ENCODE measurements at regions not wholly inside any gene's neighbourhood (a gene's known extent, or its start where the extent isn't known, plus 50 kb on each side); places are given as distances from the start of the nearest gene placed in this dataset.

- in situ Hi-C loops (cut with HindIII; ENCODE audit: extremely low pct_ligation_motif_present, low pct_unique_long_range_greater_than_20kb), result no loop called here
- no peaks in the 10 kb centered on the region for H4K20me1 ChIP-seq (ENCODE audit: insufficient read depth, low read length)
- POLR2A ChIA-PET, result no interaction called here
- no peak for FAIRE-seq
- H3K79me2 ChIP-seq (ENCODE audit: insufficient read depth, low read length), result no peaks in the 10 kb centered on the region
- WGBS (ENCODE audit: low lambda C conversion rate), result 6% methylated on average over 2 of the region's 2 CpGs
- ATAC-seq, result no peak
- H3K4me2 ChIP-seq (ENCODE audit: low read depth, low read length), result no peak overlapping the region
- BruUV-seq (replicated peaks), result no TSS peak
- TF ChIP-seq RFX1 (IDR thresholded peaks at IDR 0.05), result no peak
- no peak for TF ChIP-seq PCBP1 (IDR thresholded peaks at IDR 0.05; ENCODE audit: borderline replicate concordance, low read depth, low read length)
- no peak for TF ChIP-seq ZNF251 (CRISPR knock-in tag; IDR thresholded peaks at IDR 0.05)
- no peak for TF ChIP-seq RCOR2 (CRISPR knock-in tag; IDR thresholded peaks at IDR 0.05)
- no peak for TF ChIP-seq MAFK (conservative IDR thresholded peaks at IDR 0.05 in 1 of 2, IDR thresholded peaks at IDR 0.05 in 1 of 2; ENCODE audit: low read length in 2 of 2)
- no peak for TF ChIP-seq ZBTB38 (CRISPR knock-in tag; IDR thresholded peaks at IDR 0.05)
- no peak for TF ChIP-seq GTF3A (CRISPR knock-in tag; conservative IDR thresholded peaks at IDR 0.05)
- TF ChIP-seq ZIK1 (CRISPR knock-in tag; IDR thresholded peaks at IDR 0.05; ENCODE audit: borderline replicate concordance, low read depth), result no peak
- TF ChIP-seq LBX2 (CRISPR knock-in tag; IDR thresholded peaks at IDR 0.05; ENCODE audit: borderline replicate concordance), result no peak
- TF ChIP-seq THAP9 (CRISPR knock-in tag; IDR thresholded peaks at IDR 0.05; ENCODE audit: borderline replicate concordance), result no peak
- TF ChIP-seq MXD1 (CRISPR knock-in tag; IDR thresholded peaks at IDR 0.05), result no peak
- no peak for TF ChIP-seq ZMAT5 (CRISPR knock-in tag; IDR thresholded peaks at IDR 0.05; ENCODE audit: borderline replicate concordance, low read depth)
- TF ChIP-seq DDIT3 (CRISPR knock-in tag; IDR thresholded peaks at IDR 0.05), result no peak
- H3K27ac ChIP-seq (ENCODE audit: extremely low read length, insufficient read depth, low read length), result no peak overlapping the region
- H3K27me3 ChIP-seq (ENCODE audit: control insufficient read depth in 1 of 2, insufficient read depth in 2 of 2, low read length in 2 of 2), result no peaks in the 10 kb centered on the region
- no peak overlapping the region; a peak in 1 of 6 replicates for H3K4me3 ChIP-seq (replicated peaks in 1 of 3; ENCODE audit: insufficient read depth in 1 of 3, low read depth in 2 of 3, low read length in 3 of 3)
- H3K4me1 ChIP-seq (ENCODE audit: insufficient read depth, low read length), result no peaks in the 10 kb centered on the region
- H2AFZ ChIP-seq (ENCODE audit: low read length), result no peak overlapping the region
- H3K36me3 ChIP-seq (replicated peaks in 1 of 2; ENCODE audit: control insufficient read depth in 1 of 2, insufficient read depth in 2 of 2, low read length in 2 of 2), result no peaks in the 10 kb centered on the region
- H3K9me3 ChIP-seq (ENCODE audit: low read length), result peaks cover 89% of the 10 kb centered on the region
- H3K9ac ChIP-seq (ENCODE audit: insufficient read depth, low read depth, low read length), result no peak overlapping the region
- intact Hi-C loops (cut with micrococcal nuclease; ENCODE audit: unreplicated experiment), result no loop called here
- CTCF ChIA-PET (ENCODE audit: low intra/inter-chr PET ratio, low total read pairs), result no interaction called here
- no peak for DNase-seq (ENCODE audit: low spot score)
Measured at GRCh38 chr6:165191461-165191860, 117.9 kb downstream of the C6orf118 start.

Measured in HepG2 (cell line).